ENCODE measurements at regions not wholly inside any gene's neighbourhood (a gene's known extent, or its start where the extent isn't known, plus 50 kb on each side); places are given as distances from the start of the nearest gene placed in this dataset.

GRCh38 chr3:176697284-176697889 lies 499.9 kb downstream of the TBL1XR1 start:
- DNase-seq = no peak

GRCh38 chr3:176696816-176697215 lies 500.5 kb downstream of the TBL1XR1 start:
- no peak for DNase-seq

GRCh38 chr3:176692966-176693785 lies 504.1 kb downstream of the TBL1XR1 start:
- DNase-seq = no peak

- DNase-seq = no peak
These were observed 504.9 kb downstream of the TBL1XR1 start for GRCh38 chr3:176692199-176692965.

GRCh38 chr3:176690083-176690869 lies 507.0 kb downstream of the TBL1XR1 start:
- DNase-seq = no peak

- DNase-seq = no peak
These were observed 509.5 kb downstream of the TBL1XR1 start for GRCh38 chr3:176687754-176688153.

GRCh38 chr3:176683382-176683781 lies 513.9 kb downstream of the TBL1XR1 start:
- DNase-seq = no peak

- no peak for DNase-seq
These were observed 533.1 kb downstream of the TBL1XR1 start for GRCh38 chr3:176663837-176664831.

- DNase-seq = no peak
These were observed 533.9 kb downstream of the TBL1XR1 start for GRCh38 chr3:176663387-176663786.

GRCh38 chr3:176661432-176661964 lies 535.8 kb downstream of the TBL1XR1 start:
- DNase-seq = no peak

GRCh38 chr3:176655404-176656094 lies 541.7 kb downstream of the TBL1XR1 start:
- DNase-seq = no peak

- no peak for DNase-seq
These were observed 545.7 kb downstream of the TBL1XR1 start for GRCh38 chr3:176651622-176652021.

- DNase-seq = no peak
These were observed 546.8 kb downstream of the TBL1XR1 start for GRCh38 chr3:176650478-176650877.

- no peak for DNase-seq
These were observed 549.3 kb downstream of the TBL1XR1 start for GRCh38 chr3:176647987-176648386.

- DNase-seq = no peak
These were observed 563.8 kb downstream of the TBL1XR1 start for GRCh38 chr3:176633511-176633910.

- DNase-seq = no peak
These were observed 564.4 kb downstream of the TBL1XR1 start for GRCh38 chr3:176632925-176633324.

GRCh38 chr3:176631165-176631564 lies 566.1 kb downstream of the TBL1XR1 start:
- DNase-seq = no peak

GRCh38 chr3:176628101-176628639 lies 569.1 kb downstream of the TBL1XR1 start:
- DNase-seq = no peak

GRCh38 chr3:176623468-176624150 lies 573.7 kb downstream of the TBL1XR1 start:
- DNase-seq = no peak

- no peak for DNase-seq
These were observed 577.4 kb downstream of the TBL1XR1 start for GRCh38 chr3:176619833-176620232.
